ENCODE measurements at regions not wholly inside any gene's neighbourhood (a gene's known extent, or its start where the extent isn't known, plus 50 kb on each side); places are given as distances from the start of the nearest gene placed in this dataset.

- DNase-seq (ENCODE audit: extremely low read depth in 1 of 2, low read depth in 1 of 2): no peak
Measured at GRCh38 chr16:72415379-72415778, 243.4 kb upstream of the PMFBP1 start.

GRCh38 chr16:72410492-72410891 lies 238.5 kb upstream of the PMFBP1 start:
- DNase-seq (ENCODE audit: extremely low read depth in 1 of 2, low read depth in 1 of 2): no peak

DNA sequence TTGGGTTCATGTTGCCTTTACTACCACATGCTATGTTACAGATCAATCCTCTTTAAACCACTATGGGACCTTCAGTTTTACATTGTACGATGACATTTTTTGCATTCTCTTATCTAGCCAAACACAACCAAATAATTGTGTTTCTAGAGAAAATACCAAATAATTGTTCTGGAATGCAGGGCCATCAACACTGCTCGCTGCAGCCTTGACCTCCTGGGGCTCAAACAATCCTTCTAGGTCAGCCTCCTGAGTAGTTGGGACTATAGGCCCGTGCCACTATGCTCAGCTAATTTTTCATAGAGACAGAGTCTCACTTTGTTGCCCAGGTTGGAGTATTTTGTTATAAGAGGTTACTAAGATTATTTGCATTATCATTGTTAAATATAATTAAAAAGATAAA lies 237.5 kb upstream of the PMFBP1 start:
- DNase-seq (ENCODE audit: extremely low read depth in 1 of 2, low read depth in 1 of 2): no peak

- no peak for DNase-seq (ENCODE audit: extremely low read depth in 1 of 2, low read depth in 1 of 2)
Measured at GRCh38 chr16:72406390-72406789, 234.4 kb upstream of the PMFBP1 start.

DNA sequence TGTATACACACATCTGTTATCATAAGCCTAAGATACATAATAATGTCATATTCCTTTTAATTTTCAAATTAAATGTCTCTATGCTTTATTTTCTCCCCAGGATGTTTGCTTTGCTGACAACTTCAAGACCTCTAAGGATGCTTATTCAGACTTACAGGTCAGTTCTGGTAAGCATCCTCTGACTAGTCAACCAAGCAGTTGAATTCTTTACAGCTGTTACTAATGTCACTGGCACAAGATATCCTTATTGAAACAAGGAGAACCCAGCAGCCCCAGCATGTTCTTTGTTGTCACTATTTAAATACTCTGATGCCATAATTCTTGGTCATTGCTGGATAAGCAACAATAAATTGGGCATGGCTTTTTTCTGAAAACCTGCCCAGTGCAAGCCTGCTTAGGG lies 232.3 kb upstream of the PMFBP1 start:
- DNase-seq (ENCODE audit: extremely low read depth in 1 of 2, low read depth in 1 of 2): no peak

DNA sequence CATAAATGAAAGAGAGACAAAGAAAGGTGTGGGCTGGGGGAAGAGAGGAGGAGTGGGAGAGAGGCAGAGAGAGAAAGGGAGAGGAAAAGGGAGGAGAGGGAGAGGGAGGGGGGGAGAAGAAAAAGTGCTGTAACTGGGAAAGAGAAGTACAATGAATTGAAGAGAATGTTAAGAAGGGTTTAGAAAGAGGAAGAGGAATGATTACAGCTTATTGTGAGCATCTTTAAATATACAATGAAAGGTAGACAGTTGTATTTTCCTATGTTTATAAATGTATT lies 229.1 kb upstream of the PMFBP1 start:
- DNase-seq (ENCODE audit: extremely low read depth in 1 of 2, low read depth in 1 of 2): no peak

DNA sequence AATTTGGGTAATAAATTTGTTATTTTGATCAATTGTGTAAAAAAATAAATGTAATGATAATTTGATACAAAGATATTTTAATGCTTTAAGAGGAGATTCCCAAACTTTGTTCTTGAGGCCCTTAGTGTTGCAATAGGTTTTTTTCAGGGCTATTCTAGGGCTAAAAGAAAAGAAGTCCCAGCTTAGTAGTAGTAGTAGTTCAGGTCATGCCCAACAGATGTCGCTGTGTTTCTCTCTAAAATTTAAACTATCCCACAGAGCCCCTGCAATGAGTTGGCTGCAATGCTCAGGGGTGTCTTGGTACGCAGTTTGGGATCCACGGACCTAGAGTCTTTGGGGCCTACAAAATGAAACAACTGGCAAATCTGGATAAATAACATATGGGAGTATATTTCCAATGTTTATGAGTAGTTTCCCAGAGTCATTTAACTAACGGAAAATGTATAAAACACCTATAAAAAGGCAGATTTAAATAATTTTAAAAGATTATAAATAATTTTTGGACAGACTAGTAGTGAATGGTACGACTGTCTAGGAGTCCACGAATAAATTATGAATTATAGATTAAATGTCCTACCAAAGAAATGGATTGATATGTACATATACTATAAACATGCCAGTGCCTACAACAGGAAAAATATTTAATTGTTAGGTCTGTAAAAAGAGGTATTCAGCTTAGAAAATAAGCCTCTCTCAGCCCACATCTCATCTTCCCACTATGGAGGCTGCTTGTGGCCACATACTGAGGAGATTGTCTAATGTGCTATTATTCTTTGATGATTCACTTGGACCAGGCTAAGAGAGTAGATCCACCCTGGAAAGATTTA lies 228.5 kb upstream of the PMFBP1 start:
- DNase-seq (ENCODE audit: extremely low read depth in 1 of 2, low read depth in 1 of 2): no peak

- DNase-seq (ENCODE audit: extremely low read depth in 1 of 2, low read depth in 1 of 2): no peak
Measured at GRCh38 chr16:72399811-72400210, 227.9 kb upstream of the PMFBP1 start.

DNA sequence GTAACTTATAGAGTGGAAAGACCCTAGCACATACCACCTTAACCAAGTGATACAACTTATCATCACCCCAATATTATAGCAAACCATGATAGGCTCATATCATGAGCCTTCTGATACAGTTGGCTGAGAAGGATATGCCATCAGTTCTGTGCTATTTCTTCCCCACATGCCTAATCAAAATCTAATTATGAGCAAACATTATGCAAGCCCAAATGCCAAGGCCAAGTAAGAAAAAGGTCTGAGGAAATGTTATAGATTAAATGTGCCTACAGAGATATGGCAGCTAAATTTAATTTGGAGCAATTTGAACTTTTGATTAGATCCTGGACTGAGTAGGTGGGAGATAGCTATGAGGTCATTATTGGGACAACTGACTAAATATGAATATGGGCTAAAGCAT lies 225.9 kb upstream of the PMFBP1 start:
- no peak for DNase-seq (ENCODE audit: extremely low read depth in 1 of 2, low read depth in 1 of 2)

- no peak for DNase-seq (ENCODE audit: extremely low read depth in 1 of 2, low read depth in 1 of 2)
Measured at GRCh38 chr16:72394526-72394925, 222.6 kb upstream of the PMFBP1 start.

GRCh38 chr16:72389791-72390190 lies 217.8 kb upstream of the PMFBP1 start:
- DNase-seq (ENCODE audit: extremely low read depth in 1 of 2, low read depth in 1 of 2): no peak

- no peak for DNase-seq (ENCODE audit: extremely low read depth in 1 of 2, low read depth in 1 of 2)
Measured at GRCh38 chr16:72388007-72388406, 216.1 kb upstream of the PMFBP1 start.

DNA sequence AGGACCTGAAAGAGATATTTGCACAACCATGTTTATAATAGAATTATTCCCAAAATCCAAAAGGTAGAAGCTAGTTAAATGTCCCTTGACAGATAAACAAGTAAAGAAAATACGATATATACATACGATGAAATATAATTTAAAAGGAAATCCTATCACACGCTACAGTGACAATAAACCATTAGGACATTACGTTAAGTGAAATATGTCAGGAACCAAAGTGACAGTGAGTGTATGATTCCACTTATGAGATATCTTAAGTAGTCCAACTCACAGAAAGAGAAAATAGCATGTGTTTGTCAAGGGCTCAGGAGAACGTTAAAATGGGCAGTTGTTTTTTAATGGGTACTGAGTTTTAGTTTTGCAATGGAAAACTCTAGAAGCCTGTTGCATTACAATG lies 212.7 kb upstream of the PMFBP1 start:
- no peak for DNase-seq (ENCODE audit: extremely low read depth in 1 of 2, low read depth in 1 of 2)

DNA sequence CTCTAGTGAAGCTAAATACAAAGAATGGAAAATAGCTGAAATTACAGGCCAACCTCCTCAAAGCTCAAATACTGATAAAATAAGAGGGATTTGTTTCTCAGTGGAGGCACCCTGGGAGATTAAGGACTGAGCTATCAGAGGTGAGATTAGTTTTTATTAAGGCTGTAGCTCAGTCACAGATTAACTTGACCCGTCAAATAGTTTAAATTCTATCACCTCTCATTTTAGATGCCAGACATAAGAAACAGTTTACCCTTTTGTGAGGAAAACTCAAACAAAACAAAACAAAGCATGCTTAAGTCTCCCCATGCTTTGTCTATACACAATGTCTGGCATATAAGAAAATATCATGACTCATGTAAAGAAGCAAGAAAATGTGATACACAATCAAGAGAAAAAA lies 208.3 kb upstream of the PMFBP1 start:
- no peak for DNase-seq (ENCODE audit: extremely low read depth in 1 of 2, low read depth in 1 of 2)

DNA sequence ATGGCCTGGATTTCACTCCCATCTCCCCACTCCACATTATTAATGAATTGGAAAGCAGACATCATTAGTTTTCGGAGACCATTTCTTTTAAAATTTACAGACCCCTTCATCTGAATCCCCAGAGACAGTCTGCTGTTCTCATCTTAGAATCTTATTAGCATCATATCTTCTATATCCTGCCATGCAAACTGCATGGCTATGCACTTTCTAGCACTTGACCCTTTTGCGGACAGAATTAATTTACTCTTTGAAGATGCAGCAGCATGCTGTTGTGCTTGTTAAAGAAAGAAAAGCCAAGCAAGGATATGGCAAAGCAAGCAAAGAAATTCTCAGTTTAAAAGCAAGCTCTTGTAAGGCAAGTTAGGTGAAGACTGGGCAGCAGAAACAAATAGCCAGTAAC lies 201.2 kb upstream of the PMFBP1 start:
- no peak for DNase-seq (ENCODE audit: extremely low read depth in 1 of 2, low read depth in 1 of 2)

- no peak for DNase-seq (ENCODE audit: extremely low read depth in 1 of 2, low read depth in 1 of 2)
Measured at GRCh38 chr16:72372087-72373045, 200.4 kb upstream of the PMFBP1 start.

- DNase-seq (ENCODE audit: extremely low read depth in 1 of 2, low read depth in 1 of 2): no peak
Measured at GRCh38 chr16:72371307-72372086, 199.5 kb upstream of the PMFBP1 start.

DNA sequence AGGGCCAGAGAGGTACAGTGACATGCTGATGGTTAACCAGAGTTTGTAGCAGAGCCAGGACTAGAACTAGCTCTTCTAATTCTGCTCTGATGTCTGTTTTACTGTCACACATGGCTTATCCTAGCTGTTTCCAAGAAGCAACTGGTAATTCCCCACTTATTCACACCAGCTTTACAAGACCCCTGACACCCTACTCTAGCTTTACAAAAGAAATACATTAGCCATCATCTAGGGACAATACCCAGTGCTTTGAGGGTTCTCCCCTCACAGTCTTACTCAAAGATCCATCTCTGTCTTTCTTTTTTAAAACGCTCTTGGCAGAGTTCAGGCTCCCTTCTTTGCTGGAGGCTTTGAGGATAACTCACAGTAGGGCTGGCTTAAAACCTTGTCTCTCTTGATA lies 197.3 kb upstream of the PMFBP1 start:
- DNase-seq (ENCODE audit: extremely low read depth in 1 of 2, low read depth in 1 of 2): no peak

DNA sequence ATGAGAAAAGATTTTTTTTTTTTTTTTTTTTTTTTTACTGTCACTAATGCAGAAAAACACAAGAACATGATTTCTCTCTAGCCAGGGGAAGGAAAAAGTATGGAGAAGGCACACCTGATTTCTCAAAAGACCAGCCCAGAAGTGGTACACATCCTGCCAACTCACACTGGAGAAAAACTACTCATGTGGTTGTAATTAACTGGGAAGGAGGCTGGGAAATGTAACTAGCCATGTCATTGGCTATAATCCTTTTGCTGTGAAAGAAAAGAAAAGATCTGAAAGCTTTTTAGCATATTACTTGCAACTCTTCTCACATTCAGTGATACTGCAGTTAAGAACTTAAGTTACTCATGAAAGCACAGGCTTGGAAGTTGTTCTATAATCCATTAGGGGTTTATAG lies 195.9 kb upstream of the PMFBP1 start:
- no peak for DNase-seq (ENCODE audit: extremely low read depth in 1 of 2, low read depth in 1 of 2)

GRCh38 chr16:72362973-72363372 lies 191.0 kb upstream of the PMFBP1 start:
- DNase-seq (ENCODE audit: extremely low read depth in 1 of 2, low read depth in 1 of 2): no peak

DNA sequence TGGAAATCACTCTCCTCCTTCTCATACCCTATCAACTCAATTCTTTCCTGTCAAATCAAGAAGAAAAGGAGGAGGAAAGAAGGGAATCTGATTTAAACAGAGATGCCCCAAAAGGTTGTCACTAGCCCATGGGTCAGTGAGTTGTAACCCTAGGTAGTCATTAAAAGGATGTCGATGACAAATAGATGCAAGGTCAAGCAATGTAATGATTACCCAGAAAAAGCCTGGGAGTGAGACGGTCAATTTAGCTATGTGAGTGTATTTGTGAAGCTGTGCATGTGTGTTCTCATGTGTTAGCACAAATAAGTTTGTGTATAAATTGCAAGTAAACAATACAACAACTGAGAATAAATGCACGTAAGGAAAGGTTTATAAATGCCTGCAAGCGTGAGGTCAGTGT lies 190.5 kb upstream of the PMFBP1 start:
- DNase-seq (ENCODE audit: extremely low read depth in 1 of 2, low read depth in 1 of 2): no peak
